Rectal smooth muscle tissue (tissue), 1 donor: ENCODE measurements at regions not wholly inside any gene's neighbourhood (a gene's known extent, or its start where the extent isn't known, plus 50 kb on each side); places are given as distances from the start of the nearest gene placed in this dataset.

ENCODE experiments used
- H3K27ac ChIP-seq: one replicate; pipeline ENCODE4 v1.7.0; 2013; ENCODE audit warnings: low read depth, low read length, inconsistent platforms
- H3K27me3 ChIP-seq: one replicate; pipeline ENCODE4 v1.7.0; 2013; ENCODE audit warnings: low read length; ENCODE audit not compliant: control insufficient read depth, insufficient read depth
- H3K36me3 ChIP-seq: one replicate; pipeline ENCODE4 v1.7.0; 2013; ENCODE audit warnings: low read length; ENCODE audit not compliant: control insufficient read depth, insufficient read depth
- H3K4me1 ChIP-seq: one replicate; pipeline ENCODE4 v1.7.0; 2013; ENCODE audit warnings: low read length; ENCODE audit not compliant: control insufficient read depth, insufficient read depth
- H3K4me3 ChIP-seq: one replicate; pipeline ENCODE4 v1.7.0; 2013; ENCODE audit warnings: low read length
- H3K9ac ChIP-seq: one replicate; pipeline ENCODE4 v1.7.0; 2013; ENCODE audit warnings: low read length

- H3K27me3 ChIP-seq: no peaks in the 10 kb centered on the region
- no peak overlapping the region for H3K27ac ChIP-seq
- no peaks in the 10 kb centered on the region for H3K4me1 ChIP-seq
- no peak overlapping the region for H3K9ac ChIP-seq
- H3K36me3 ChIP-seq: no peaks in the 10 kb centered on the region
- no peak overlapping the region for H3K4me3 ChIP-seq
These were observed 721.1 kb upstream of the RBFOX1 start for GRCh38 chr16:6611535-6611934.

DNA sequence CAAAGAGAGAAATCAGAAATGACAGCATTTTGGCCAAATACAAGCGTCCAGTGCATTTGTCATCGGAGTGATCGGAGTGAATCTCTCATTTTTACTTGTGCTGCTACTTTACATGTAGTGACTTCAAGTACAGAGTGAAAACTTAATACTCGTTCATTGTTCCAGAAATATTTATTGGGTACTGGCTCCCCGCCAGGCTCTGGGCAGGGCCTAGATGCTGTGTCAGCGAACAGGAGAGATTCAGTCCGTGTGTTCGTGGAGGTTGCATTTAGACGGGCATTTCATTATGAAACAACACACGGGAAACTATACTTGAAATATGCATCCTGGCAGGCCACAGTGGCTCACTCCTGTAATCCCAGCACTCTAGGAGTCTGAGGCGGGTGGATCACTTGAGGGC lies 727.2 kb upstream of the RBFOX1 start:
- H3K27ac ChIP-seq: no peak overlapping the region

DNA sequence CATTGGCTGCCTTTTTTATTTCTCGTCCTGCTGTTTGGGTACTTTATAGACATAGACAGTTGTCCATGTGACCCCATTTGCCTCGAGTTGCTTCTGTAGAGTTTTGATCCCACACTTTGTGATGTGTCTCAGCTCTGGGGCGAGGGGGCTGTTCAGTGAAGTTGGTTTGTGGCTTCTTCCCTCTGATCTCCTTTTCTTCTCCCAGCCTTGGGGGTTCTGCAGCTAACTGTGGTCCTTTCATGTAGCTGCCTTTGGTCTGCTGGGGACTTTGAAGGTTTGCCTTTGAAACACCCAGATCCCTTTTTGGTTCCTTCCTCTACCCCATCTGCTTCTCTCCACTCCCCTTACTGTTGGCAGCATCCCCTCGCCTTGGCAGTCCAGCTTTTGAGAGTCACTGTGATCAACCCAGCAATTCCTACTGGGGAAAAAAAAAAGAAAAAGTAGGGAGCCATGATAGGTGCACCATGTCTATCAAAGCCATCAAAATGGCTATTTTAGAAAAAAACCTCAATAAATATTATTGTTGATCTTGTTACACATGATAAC lies 728.8 kb upstream of the RBFOX1 start:
- Histone ChIP-seq H3K4me3 (no peak overlapping the region), H3K9ac (no peak overlapping the region), H3K36me3 (no peaks in the 10 kb centered on the region), H3K4me1 (no peaks in the 10 kb centered on the region), H3K27me3 (no peaks in the 10 kb centered on the region), H3K27ac (no peak overlapping the region)

More for the DNA sequence above, 727.2 kb upstream of the RBFOX1 start:
- Histone ChIP-seq H3K4me1 (no peaks in the 10 kb centered on the region), H3K9ac (no peak overlapping the region), H3K4me3 (no peak overlapping the region), H3K27me3 (no peaks in the 10 kb centered on the region), H3K36me3 (no peaks in the 10 kb centered on the region)

DNA sequence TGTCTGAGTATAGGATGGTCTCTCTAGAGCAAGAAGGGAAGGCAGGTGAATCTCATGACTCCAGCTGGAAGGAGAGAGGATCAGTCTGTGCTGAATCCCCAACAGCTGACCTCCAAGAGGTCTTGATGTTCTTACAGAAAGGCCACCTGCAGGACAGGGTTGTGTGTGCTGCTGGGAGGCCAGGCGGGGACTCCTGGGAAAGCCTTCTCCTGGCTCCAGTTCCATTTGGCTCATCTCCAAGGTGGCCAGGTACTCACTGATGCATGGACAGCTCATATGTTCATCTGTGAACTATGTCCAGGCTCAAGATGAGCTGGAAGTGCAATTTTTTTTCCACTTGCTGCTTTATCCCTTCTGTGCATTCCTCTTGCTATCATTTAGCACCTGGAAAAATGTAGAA lies 730.2 kb upstream of the RBFOX1 start:
- no peaks in the 10 kb centered on the region for H3K27me3 ChIP-seq
- H3K4me3 ChIP-seq: no peak overlapping the region
- no peaks in the 10 kb centered on the region for H3K4me1 ChIP-seq
- H3K36me3 ChIP-seq: no peaks in the 10 kb centered on the region
- H3K27ac ChIP-seq: no peak overlapping the region
- no peak overlapping the region for H3K9ac ChIP-seq

GRCh38 chr16:6600167-6600566 lies 732.5 kb upstream of the RBFOX1 start:
- H3K27me3 ChIP-seq: no peaks in the 10 kb centered on the region
- H3K27ac ChIP-seq: no peak overlapping the region
- no peak overlapping the region for H3K4me3 ChIP-seq
- no peak overlapping the region for H3K9ac ChIP-seq
- H3K4me1 ChIP-seq: no peaks in the 10 kb centered on the region
- no peaks in the 10 kb centered on the region for H3K36me3 ChIP-seq

DNA sequence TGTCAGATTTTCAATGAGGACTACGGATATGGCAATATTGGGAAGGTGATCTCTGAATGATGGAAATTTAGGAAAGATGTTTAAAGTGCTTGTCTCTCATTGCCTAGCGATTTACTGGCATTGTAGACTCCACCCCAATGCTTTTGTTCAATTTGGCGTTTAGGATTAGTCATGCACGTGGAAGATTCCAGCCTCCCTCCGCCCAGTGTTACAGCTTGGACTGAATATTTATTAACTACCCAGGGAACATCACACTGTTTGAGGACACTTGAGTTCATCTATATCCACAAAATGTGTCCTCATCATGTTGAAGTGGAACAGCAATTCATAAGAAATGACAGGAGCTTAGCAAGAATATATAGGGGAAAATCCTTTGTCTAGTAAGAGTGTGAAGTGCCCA lies 738.8 kb upstream of the RBFOX1 start:
- H3K27me3 ChIP-seq: no peaks in the 10 kb centered on the region
- H3K4me1 ChIP-seq: no peaks in the 10 kb centered on the region
- no peak overlapping the region for H3K9ac ChIP-seq

DNA sequence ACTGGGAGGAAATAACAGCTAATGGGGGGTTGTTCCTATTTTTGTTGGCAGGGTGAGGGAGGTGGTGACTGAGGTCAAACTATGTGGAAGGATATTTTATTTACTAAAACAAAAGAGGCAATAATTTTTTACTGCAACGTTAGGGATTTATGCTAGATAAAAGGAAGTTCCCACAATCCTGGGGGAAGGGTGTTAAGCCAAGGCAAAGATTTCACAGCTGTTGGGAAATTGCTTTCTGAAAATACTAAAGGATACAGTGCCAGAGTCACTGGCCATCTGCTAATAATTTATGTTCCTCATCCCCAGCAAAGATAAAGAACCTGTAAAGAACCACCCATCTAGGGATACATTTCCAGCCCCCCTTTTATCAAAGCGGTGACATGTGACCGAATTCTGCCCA lies 756.0 kb upstream of the RBFOX1 start:
- no peak overlapping the region for H3K9ac ChIP-seq
- no peaks in the 10 kb centered on the region for H3K36me3 ChIP-seq
- H3K27ac ChIP-seq: no peak overlapping the region
- H3K4me3 ChIP-seq: no peak overlapping the region
- H3K4me1 ChIP-seq: no peaks in the 10 kb centered on the region
- H3K27me3 ChIP-seq: no peaks in the 10 kb centered on the region

More for the DNA sequence above, 738.8 kb upstream of the RBFOX1 start:
- Histone ChIP-seq H3K27ac (no peak overlapping the region), H3K4me3 (no peak overlapping the region), H3K36me3 (no peaks in the 10 kb centered on the region)

GRCh38 chr16:6576113-6576512 lies 756.5 kb upstream of the RBFOX1 start:
- H3K27me3 ChIP-seq: no peaks in the 10 kb centered on the region
- H3K9ac ChIP-seq: no peak overlapping the region
- H3K4me1 ChIP-seq: no peaks in the 10 kb centered on the region
- no peak overlapping the region for H3K4me3 ChIP-seq
- no peak overlapping the region for H3K27ac ChIP-seq
- no peaks in the 10 kb centered on the region for H3K36me3 ChIP-seq

- H3K36me3 ChIP-seq: no peaks in the 10 kb centered on the region
- no peaks in the 10 kb centered on the region for H3K27me3 ChIP-seq
- no peak overlapping the region for H3K9ac ChIP-seq
These were observed 758.5 kb upstream of the RBFOX1 start for GRCh38 chr16:6574146-6574545.

DNA sequence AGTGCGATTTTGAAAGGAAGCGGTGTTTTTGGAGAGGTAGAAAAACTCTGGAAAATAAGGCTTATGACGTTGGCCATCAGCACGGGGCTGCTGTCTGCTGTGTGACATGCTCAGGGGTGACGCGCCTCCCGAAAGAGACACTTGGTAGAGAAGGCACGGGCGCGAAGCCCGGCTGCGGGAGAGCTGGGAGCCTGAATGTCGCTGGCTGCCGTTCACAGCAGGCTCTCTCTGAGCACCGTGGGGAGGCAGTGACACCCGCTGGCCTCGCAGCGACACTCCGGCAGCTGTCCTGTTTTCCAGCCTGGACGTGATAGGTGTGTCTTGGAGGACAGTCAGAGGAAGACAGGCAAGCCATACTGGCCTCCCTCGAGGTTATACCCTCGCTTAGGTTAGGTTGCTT lies 759.1 kb upstream of the RBFOX1 start:
- no peaks in the 10 kb centered on the region for H3K27me3 ChIP-seq
- H3K36me3 ChIP-seq: no peaks in the 10 kb centered on the region
- no peak overlapping the region for H3K27ac ChIP-seq
- H3K4me1 ChIP-seq: no peaks in the 10 kb centered on the region
- H3K9ac ChIP-seq: no peak overlapping the region
- H3K4me3 ChIP-seq: no peak overlapping the region

More at GRCh38 chr16:6574146-6574545, 758.5 kb upstream of the RBFOX1 start:
- no peak overlapping the region for H3K27ac ChIP-seq
- no peaks in the 10 kb centered on the region for H3K4me1 ChIP-seq
- H3K4me3 ChIP-seq: no peak overlapping the region

DNA sequence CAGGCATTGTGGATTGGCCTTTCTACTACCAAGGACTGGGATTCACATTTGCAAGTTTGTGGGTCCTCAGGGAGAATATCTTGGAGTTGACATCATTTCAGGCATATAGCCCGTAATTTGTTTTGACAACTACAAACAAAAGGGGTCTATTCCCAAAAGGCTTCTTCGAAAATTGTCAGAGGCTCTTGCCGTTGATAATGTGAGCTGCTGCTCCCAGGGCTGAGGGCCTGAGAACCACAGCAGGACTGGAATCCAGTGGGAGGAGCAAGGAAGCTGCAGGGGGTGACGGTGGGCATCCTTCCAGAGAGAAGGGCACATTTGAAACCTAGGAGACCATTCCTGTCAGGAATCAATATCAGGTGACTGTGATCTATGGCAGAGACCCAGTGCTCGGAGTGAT lies 761.6 kb upstream of the RBFOX1 start:
- no peak overlapping the region for H3K9ac ChIP-seq
- H3K36me3 ChIP-seq: no peaks in the 10 kb centered on the region
- H3K4me1 ChIP-seq: no peaks in the 10 kb centered on the region
- H3K27me3 ChIP-seq: no peaks in the 10 kb centered on the region
- H3K27ac ChIP-seq: no peak overlapping the region
- H3K4me3 ChIP-seq: no peak overlapping the region

GRCh38 chr16:6570530-6570929 lies 762.1 kb upstream of the RBFOX1 start:
- Histone ChIP-seq H3K36me3 (no peaks in the 10 kb centered on the region), H3K4me1 (no peaks in the 10 kb centered on the region), H3K27me3 (no peaks in the 10 kb centered on the region), H3K9ac (no peak overlapping the region), H3K27ac (no peak overlapping the region), H3K4me3 (no peak overlapping the region)

- Histone ChIP-seq H3K27ac (no peak overlapping the region), H3K4me1 (no peaks in the 10 kb centered on the region), H3K27me3 (no peaks in the 10 kb centered on the region), H3K36me3 (no peaks in the 10 kb centered on the region), H3K4me3 (no peak overlapping the region), H3K9ac (no peak overlapping the region)
These were observed 769.7 kb upstream of the RBFOX1 start for GRCh38 chr16:6562986-6563385.
